ENCODE measurements at regions not wholly inside any gene's neighbourhood (a gene's known extent, or its start where the extent isn't known, plus 50 kb on each side); places are given as distances from the start of the nearest gene placed in this dataset.

DNA sequence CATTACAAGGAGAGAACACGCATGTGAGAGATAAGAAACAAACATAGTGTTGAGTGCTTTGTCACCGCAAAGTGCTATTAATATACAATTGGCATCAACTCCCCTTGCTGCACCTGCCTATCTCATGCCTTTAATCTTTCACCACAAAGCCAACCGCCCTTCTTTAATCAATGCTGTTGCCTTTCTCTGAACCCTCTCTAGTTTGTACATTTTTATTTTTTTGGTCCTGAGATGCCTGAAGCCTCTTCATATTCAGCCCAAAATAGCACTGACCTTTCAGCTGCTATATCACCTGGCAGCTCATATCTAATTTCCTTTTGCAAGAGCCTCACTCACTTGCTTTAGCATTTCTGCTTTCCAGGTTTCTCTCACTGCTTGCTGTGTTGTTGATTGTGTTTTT lies 504.7 kb downstream of the NUF2 start (continued):
- TF ChIP-seq GATA2 (CRISPR knock-in tag; IDR thresholded peaks at IDR 0.05) (no peak), JUND (IDR thresholded peaks at IDR 0.05) (no peak)
- TF ChIP-seq, protein P1, sequence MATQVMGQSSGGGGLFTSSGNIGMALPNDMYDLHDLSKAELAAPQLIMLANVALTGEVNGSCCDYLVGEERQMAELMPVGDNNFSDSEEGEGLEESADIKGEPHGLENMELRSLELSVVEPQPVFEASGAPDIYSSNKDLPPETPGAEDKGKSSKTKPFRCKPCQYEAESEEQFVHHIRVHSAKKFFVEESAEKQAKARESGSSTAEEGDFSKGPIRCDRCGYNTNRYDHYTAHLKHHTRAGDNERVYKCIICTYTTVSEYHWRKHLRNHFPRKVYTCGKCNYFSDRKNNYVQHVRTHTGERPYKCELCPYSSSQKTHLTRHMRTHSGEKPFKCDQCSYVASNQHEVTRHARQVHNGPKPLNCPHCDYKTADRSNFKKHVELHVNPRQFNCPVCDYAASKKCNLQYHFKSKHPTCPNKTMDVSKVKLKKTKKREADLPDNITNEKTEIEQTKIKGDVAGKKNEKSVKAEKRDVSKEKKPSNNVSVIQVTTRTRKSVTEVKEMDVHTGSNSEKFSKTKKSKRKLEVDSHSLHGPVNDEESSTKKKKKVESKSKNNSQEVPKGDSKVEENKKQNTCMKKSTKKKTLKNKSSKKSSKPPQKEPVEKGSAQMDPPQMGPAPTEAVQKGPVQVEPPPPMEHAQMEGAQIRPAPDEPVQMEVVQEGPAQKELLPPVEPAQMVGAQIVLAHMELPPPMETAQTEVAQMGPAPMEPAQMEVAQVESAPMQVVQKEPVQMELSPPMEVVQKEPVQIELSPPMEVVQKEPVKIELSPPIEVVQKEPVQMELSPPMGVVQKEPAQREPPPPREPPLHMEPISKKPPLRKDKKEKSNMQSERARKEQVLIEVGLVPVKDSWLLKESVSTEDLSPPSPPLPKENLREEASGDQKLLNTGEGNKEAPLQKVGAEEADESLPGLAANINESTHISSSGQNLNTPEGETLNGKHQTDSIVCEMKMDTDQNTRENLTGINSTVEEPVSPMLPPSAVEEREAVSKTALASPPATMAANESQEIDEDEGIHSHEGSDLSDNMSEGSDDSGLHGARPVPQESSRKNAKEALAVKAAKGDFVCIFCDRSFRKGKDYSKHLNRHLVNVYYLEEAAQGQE (IDR thresholded peaks at IDR 0.05; ENCODE audit: low read depth, low read length): no peak

DNA sequence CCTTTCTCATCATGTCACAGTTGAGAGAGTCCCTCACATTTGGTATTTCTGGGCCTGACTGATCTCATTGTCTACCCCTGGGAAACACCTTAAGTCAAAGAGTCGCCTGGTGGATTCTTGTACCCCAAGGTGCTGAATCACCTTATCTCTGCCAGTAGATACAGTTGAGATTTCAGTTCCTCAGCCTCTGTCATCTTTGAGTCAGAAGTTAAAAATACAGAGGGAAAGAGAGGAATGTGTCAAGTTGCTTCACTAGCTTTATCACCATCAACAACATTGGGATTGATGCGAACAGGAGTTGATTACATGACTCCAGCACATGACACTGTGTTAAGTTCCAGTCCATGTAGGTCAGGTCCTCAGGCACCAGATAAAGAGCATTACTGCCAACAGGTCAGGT lies 513.0 kb downstream of the NUF2 start:
- Histone ChIP-seq H3K9me3 (no peaks in the 10 kb centered on the region), H3K27ac (ENCODE audit: low read depth in 2 of 2, low read length in 1 of 2) (no peak overlapping the region), H3K4me1 (ENCODE audit: control insufficient read depth in 1 of 2, insufficient read depth in 2 of 2, low read depth in 1 of 2, low read length in 1 of 2) (no peaks in the 10 kb centered on the region), H3K27me3 (ENCODE audit: insufficient read depth) (no peaks in the 10 kb centered on the region), H3F3A (replicated peaks; ENCODE audit: insufficient read depth) (no peaks in the 10 kb centered on the region), H3K9me2 (no peaks in the 10 kb centered on the region), H4K20me1 (ENCODE audit: insufficient read depth) (no peaks in the 10 kb centered on the region), H2AFZ (ENCODE audit: low read depth) (no peak overlapping the region), H3K36me3 (replicated peaks in 1 of 2; ENCODE audit: control insufficient read depth in 1 of 2, insufficient read depth in 2 of 2, low read length in 1 of 2) (no peaks in the 10 kb centered on the region), H3K4me3 (ENCODE audit: low read depth in 2 of 2, low read length in 1 of 2) (no peak overlapping the region), H3K9ac (no peak overlapping the region), H3K4me2 (no peak overlapping the region), H3K79me2 (ENCODE audit: insufficient read depth) (no peaks in the 10 kb centered on the region)
- POLR2A ChIA-PET: no interaction called here
- TF ChIP-seq EZH2phosphoT487 (IDR thresholded peaks at IDR 0.05; ENCODE audit: borderline replicate concordance, low read depth) (no peak), NRF1 (IDR thresholded peaks at IDR 0.05; ENCODE audit: low read depth, low read length) (no peak), FOXM1 (IDR thresholded peaks at IDR 0.05; ENCODE audit: low read depth) (no peak), IRF3 (IDR thresholded peaks at IDR 0.05; ENCODE audit: low read depth, low read length) (no peak), MEF2A (IDR thresholded peaks at IDR 0.05; ENCODE audit: borderline replicate concordance, low read depth) (no peak), FOSL2 (IDR thresholded peaks at IDR 0.05; ENCODE audit: borderline replicate concordance, low read depth) (no peak), NFIC (IDR thresholded peaks at IDR 0.05; ENCODE audit: borderline replicate concordance) (no peak), CHD2 (IDR thresholded peaks at IDR 0.05; ENCODE audit: low read length, partially characterized antibody) (no peak), ELF1 (IDR thresholded peaks at IDR 0.05) (no peak), RCOR1 (IDR thresholded peaks at IDR 0.05; ENCODE audit: low read length) (no peak), FOXJ3 (CRISPR knock-in tag; IDR thresholded peaks at IDR 0.05) (no peak)
- TF ChIP-seq, protein P2, sequence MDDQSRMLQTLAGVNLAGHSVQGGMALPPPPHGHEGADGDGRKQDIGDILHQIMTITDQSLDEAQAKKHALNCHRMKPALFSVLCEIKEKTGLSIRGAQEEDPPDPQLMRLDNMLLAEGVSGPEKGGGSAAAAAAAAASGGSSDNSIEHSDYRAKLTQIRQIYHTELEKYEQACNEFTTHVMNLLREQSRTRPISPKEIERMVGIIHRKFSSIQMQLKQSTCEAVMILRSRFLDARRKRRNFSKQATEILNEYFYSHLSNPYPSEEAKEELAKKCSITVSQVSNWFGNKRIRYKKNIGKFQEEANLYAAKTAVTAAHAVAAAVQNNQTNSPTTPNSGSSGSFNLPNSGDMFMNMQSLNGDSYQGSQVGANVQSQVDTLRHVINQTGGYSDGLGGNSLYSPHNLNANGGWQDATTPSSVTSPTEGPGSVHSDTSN (IDR thresholded peaks at IDR 0.05): no peak
- TF ChIP-seq, protein P1 (IDR thresholded peaks at IDR 0.05; ENCODE audit: low read depth, low read length): no peak
- 32% methylated on average over 2 of the region's 2 CpGs for WGBS (ENCODE audit: low lambda C conversion rate)
- CTCF ChIA-PET: no interaction called here
- DNase-seq: no peak

Measured in SK-N-SH (cell line).